HG03039 (cell line): ENCODE measurements at regions not wholly inside any gene's neighbourhood (a gene's known extent, or its start where the extent isn't known, plus 50 kb on each side); places are given as distances from the start of the nearest gene placed in this dataset.
"Not testable (repeated sequence)": the region's sequence is repeated elsewhere in the genome, so short reads cannot be mapped to it uniquely, and the experiment has no call there.

Source experiments
- ATAC-seq: cut with Tn5 transposase; IDR thresholded peaks from one replicate; pipeline ENCODE4 v1.9.1; 2021; ENCODE audit warnings: mild to moderate bottlenecking, moderate library complexity; ENCODE audit not compliant: unreplicated experiment

- no peak for ATAC-seq
Observed at GRCh38 chr17:77083531-77083930, 57.2 kb upstream of the SEC14L1 start.

GRCh38 chr17:77085926-77086432, 54.8 kb upstream of the SEC14L1 start:
- no peak for ATAC-seq

- ATAC-seq = no peak
Observed at GRCh38 chr17:77086433-77087010, 54.2 kb upstream of the SEC14L1 start.

DNA sequence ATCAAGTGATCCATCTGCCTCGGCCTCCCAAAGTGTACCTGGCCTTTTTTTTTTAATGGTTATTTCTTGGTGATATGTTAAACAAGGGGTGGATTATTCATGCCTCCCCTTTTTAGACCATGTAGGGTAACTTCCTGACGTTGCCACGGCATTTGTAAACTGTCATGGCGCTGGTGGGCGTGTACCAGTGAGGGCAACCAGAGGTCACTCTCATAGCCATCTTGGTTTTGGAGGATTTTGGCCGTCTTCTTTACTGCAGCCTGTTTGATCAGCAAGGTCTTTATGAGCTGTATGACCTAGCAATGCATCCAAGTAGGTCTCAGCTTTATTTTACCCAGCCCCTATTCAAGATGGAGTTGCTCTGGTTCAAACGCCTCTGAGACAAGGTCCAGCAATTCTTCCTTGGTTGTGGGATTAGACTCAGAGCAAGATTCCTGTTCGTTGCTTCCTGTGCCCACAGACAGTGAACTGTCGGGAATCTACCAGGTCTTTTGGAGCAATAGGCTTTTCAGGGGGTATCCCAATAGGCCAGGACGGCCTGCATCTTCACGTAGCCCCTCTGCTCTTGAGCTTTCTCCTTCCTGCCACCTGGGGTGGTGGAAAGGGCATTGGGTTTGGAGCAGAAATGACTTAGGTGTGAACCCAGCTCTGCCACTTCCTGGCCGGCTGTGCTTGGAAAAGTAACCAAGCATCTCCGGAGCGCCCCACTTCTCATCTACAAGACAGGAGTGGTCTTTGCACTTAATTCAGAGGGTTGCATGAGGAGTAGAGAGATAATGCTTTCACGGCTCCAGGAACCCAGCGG, 52.9 kb upstream of the SEC14L1 start:
- no peak for ATAC-seq

DNA sequence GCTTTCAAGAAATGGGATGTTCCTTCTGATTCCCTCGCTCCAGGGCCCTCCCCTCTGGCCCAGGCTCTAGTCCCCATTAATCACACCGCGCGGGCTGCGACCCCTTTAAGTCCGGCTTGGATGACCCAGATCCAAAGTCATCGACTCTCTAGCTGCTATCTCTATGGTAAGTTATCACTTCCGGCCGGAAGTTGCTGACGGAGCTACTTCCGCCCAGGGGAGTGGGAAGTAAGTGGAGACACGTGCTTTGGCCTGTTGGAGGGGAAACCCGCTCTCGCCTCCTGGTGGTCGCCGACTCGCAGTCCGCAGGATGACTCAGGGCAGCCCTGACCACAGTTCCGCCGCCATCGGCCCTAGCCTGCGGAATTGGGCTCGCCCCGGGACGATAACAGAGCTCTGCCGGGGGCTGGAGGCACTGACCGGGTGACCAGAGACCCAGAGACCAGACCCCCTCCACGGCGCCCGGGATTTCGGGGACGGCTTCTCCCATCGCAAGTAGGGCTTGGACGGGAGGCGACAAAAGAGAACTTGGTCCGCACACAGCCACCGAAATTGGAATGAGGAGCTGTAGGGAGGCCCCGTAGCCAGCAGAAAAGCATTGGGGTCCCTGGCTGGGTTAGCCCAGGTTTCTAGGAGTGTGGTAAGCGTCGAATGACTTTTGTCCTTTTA, 52.2 kb upstream of the SEC14L1 start:
- peak; percentile 57 for ATAC-seq

DNA sequence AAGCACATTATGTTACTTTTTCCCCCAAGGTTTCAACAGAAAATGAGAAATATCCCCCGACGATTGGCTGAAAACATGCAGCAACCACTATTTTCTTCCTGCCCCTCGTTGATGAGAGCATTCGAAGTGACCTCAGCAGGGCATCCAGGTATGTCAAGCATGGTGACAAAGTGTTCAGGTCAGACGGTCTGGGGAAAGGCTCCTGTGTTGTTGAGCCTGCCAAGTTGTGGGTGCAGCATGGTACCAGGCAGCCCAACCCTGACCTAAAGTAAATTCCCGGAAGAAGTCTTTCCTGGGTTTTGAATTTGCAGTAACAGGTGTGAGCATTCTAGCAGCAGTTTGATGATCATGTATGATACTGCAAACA, 51.7 kb upstream of the SEC14L1 start:
- ATAC-seq = no peak

GRCh38 chr17:77089949-77090348, 50.8 kb upstream of the SEC14L1 start:
- ATAC-seq = not testable (repeated sequence)

GRCh38 chr17:77090476-77090875, 50.3 kb upstream of the SEC14L1 start:
- no peak for ATAC-seq
